ENCODE measurements at regions not wholly inside any gene's neighbourhood (a gene's known extent, or its start where the extent isn't known, plus 50 kb on each side); places are given as distances from the start of the nearest gene placed in this dataset.
A peak's percentile ranks its signal among the peaks of the same experiment; 100 is the strongest.
"Not testable (repeated sequence)": the region's sequence is repeated elsewhere in the genome, so short reads cannot be mapped to it uniquely, and the experiment has no call there.

- FAIRE-seq (no peak), DNase-seq (no peak)
- no peaks in the 10 kb centered on the region for H3K4me1 ChIP-seq (ENCODE audit: control insufficient read depth in 3 of 3, insufficient read depth in 2 of 3, low read depth in 1 of 3, low read length in 2 of 3)
- H3K27me3 ChIP-seq (ENCODE audit: control insufficient read depth in 3 of 3, insufficient read depth in 3 of 3, low read length in 3 of 3) = no peaks in the 10 kb centered on the region
- H3K9me3 ChIP-seq (ENCODE audit: control insufficient read depth in 2 of 2, insufficient read depth in 1 of 2, low read depth in 1 of 2, low read length in 1 of 2) = no peaks in the 10 kb centered on the region
- no peak overlapping the region for H3K4me3 ChIP-seq (ENCODE audit: low read depth in 1 of 3, low read length in 3 of 3)
- no peak overlapping the region for H3K27ac ChIP-seq (ENCODE audit: low read depth in 1 of 3, low read length in 2 of 3)
- no peaks in the 10 kb centered on the region for H3K36me3 ChIP-seq (ENCODE audit: control insufficient read depth in 3 of 3, insufficient read depth in 2 of 3, low read depth in 1 of 3, low read length in 3 of 3)
Measured at GRCh38 chr2:144738749-144739148, 218.8 kb upstream of the ZEB2 start.

- WGBS, 3 donors = 38 to 41% (median 40%) methylated on average over 2 of the region's 2 CpGs
- Histone ChIP-seq H3K36me3 (ENCODE audit: control insufficient read depth in 3 of 3, insufficient read depth in 2 of 3, low read depth in 1 of 3, low read length in 3 of 3) (no peaks in the 10 kb centered on the region), H3K4me1 (ENCODE audit: control insufficient read depth in 3 of 3, insufficient read depth in 2 of 3, low read depth in 1 of 3, low read length in 2 of 3) (no peaks in the 10 kb centered on the region), H3K27me3 (ENCODE audit: control insufficient read depth in 3 of 3, insufficient read depth in 3 of 3, low read length in 3 of 3) (no peaks in the 10 kb centered on the region), H3K9me3 (ENCODE audit: control insufficient read depth in 2 of 2, insufficient read depth in 1 of 2, low read depth in 1 of 2, low read length in 1 of 2) (no peaks in the 10 kb centered on the region), H3K27ac (ENCODE audit: low read depth in 1 of 3, low read length in 2 of 3) (no peak overlapping the region), H3K4me3 (ENCODE audit: low read depth in 1 of 3, low read length in 3 of 3) (no peak overlapping the region)
- FAIRE-seq (no peak), DNase-seq (no peak)
Measured at GRCh38 chr2:144730711-144731110, 210.8 kb upstream of the ZEB2 start.

- H3K36me3 ChIP-seq (ENCODE audit: control insufficient read depth in 3 of 3, insufficient read depth in 2 of 3, low read depth in 1 of 3, low read length in 3 of 3); FAIRE-seq; H3K9me3 ChIP-seq (ENCODE audit: control insufficient read depth in 2 of 2, insufficient read depth in 1 of 2, low read depth in 1 of 2, low read length in 1 of 2); H3K27me3 ChIP-seq (ENCODE audit: control insufficient read depth in 3 of 3, insufficient read depth in 3 of 3, low read length in 3 of 3); H3K4me3 ChIP-seq (ENCODE audit: low read depth in 1 of 3, low read length in 3 of 3); H3K4me1 ChIP-seq (ENCODE audit: control insufficient read depth in 3 of 3, insufficient read depth in 2 of 3, low read depth in 1 of 3, low read length in 2 of 3); H3K27ac ChIP-seq (ENCODE audit: low read depth in 1 of 3, low read length in 2 of 3); DNase-seq: not testable (repeated sequence)
- 34 to 79% (median 36%) methylated on average over 2 of the region's 2 CpGs for WGBS, 3 donors
Measured at GRCh38 chr2:144724460-144724859, 204.5 kb upstream of the ZEB2 start.

- H3K9me3 ChIP-seq (ENCODE audit: control insufficient read depth in 2 of 2, insufficient read depth in 1 of 2, low read depth in 1 of 2, low read length in 1 of 2) = no peaks in the 10 kb centered on the region
- H3K36me3 ChIP-seq (ENCODE audit: control insufficient read depth in 3 of 3, insufficient read depth in 2 of 3, low read depth in 1 of 3, low read length in 3 of 3) = no peaks in the 10 kb centered on the region
- H3K4me3 ChIP-seq (ENCODE audit: low read depth in 1 of 3, low read length in 3 of 3) = no peak overlapping the region
- H3K27ac ChIP-seq (ENCODE audit: low read depth in 1 of 3, low read length in 2 of 3) = no peak overlapping the region
- DNase-seq = no peak
- H3K4me1 ChIP-seq (ENCODE audit: control insufficient read depth in 3 of 3, insufficient read depth in 2 of 3, low read depth in 1 of 3, low read length in 2 of 3) = no peaks in the 10 kb centered on the region
- no peak for FAIRE-seq
- H3K27me3 ChIP-seq (ENCODE audit: control insufficient read depth in 3 of 3, insufficient read depth in 3 of 3, low read length in 3 of 3) = no peaks in the 10 kb centered on the region
Measured at GRCh38 chr2:144718376-144718775, 198.5 kb upstream of the ZEB2 start.

DNA sequence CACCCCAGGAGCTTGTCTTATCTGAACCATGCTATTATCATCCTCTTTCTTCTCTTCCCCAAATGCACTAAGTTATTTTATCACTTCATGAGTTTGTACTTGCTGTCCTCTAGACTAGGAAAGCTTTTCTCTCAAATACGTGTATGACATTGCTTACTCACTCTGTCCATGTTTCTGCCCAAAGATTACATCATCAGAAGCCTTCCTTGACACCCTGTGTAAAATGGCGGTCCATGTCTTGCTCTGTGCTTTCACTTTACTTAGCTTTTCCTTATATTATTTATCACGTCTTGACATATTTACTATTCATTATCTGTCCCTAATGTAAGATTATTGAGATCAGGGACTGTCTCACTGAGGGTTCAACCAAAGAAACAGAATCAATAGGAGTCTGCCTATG, 196.1 kb upstream of the ZEB2 start:
- no peaks in the 10 kb centered on the region for H3K9me3 ChIP-seq (ENCODE audit: control insufficient read depth in 2 of 2, insufficient read depth in 1 of 2, low read depth in 1 of 2, low read length in 1 of 2)

DNA sequence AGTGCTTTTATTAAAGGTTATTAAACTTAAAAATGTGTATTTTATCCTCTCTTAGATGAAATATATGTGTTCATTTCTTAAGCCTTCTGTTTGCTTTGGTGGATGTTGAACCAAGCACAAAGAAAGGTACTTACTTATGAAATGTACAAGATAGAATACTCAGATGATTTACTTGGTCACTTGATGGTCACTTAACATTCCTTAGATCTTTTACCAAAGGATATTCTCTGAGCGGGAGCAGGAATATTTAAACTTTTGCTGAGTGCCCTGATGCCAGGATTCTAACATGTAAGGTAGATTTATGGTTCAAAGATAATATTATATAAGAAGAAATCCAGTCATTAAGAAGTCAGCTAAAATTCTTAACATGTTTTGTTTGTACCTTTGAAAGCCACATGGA, 193.5 kb upstream of the ZEB2 start:
- H3K36me3 ChIP-seq (ENCODE audit: control insufficient read depth in 3 of 3, insufficient read depth in 2 of 3, low read depth in 1 of 3, low read length in 3 of 3) = no peaks in the 10 kb centered on the region
- DNase-seq (no peak), FAIRE-seq (no peak)
- H3K4me3 ChIP-seq (ENCODE audit: low read depth in 1 of 3, low read length in 3 of 3) = no peak overlapping the region
- no peaks in the 10 kb centered on the region for H3K9me3 ChIP-seq (ENCODE audit: control insufficient read depth in 2 of 2, insufficient read depth in 1 of 2, low read depth in 1 of 2, low read length in 1 of 2)
- H3K27me3 ChIP-seq (ENCODE audit: control insufficient read depth in 3 of 3, insufficient read depth in 3 of 3, low read length in 3 of 3) = no peaks in the 10 kb centered on the region
- H3K4me1 ChIP-seq (ENCODE audit: control insufficient read depth in 3 of 3, insufficient read depth in 2 of 3, low read depth in 1 of 3, low read length in 2 of 3) = no peaks in the 10 kb centered on the region
- H3K27ac ChIP-seq (ENCODE audit: low read depth in 1 of 3, low read length in 2 of 3) = no peak overlapping the region
- WGBS, 3 donors = 85 to 91% (median 89%) methylated on average over 1 of the region's 1 CpG

More for the DNA sequence above, 196.1 kb upstream of the ZEB2 start:
- no peaks in the 10 kb centered on the region for H3K4me1 ChIP-seq (ENCODE audit: control insufficient read depth in 3 of 3, insufficient read depth in 2 of 3, low read depth in 1 of 3, low read length in 2 of 3)
- H3K27ac ChIP-seq (ENCODE audit: low read depth in 1 of 3, low read length in 2 of 3) = no peak overlapping the region
- no peak for DNase-seq
- no peak for FAIRE-seq
- WGBS, 3 donors = 76 to 91% (median 84%) methylated on average over 3 of the region's 3 CpGs
- H3K36me3 ChIP-seq (ENCODE audit: control insufficient read depth in 3 of 3, insufficient read depth in 2 of 3, low read depth in 1 of 3, low read length in 3 of 3) = no peaks in the 10 kb centered on the region
- no peak overlapping the region for H3K4me3 ChIP-seq (ENCODE audit: low read depth in 1 of 3, low read length in 3 of 3)
- H3K27me3 ChIP-seq (ENCODE audit: control insufficient read depth in 3 of 3, insufficient read depth in 3 of 3, low read length in 3 of 3) = no peaks in the 10 kb centered on the region

GRCh38 chr2:144712550-144712940, 192.6 kb upstream of the ZEB2 start:
- H3K27me3 ChIP-seq (ENCODE audit: control insufficient read depth in 3 of 3, insufficient read depth in 3 of 3, low read length in 3 of 3) = no peaks in the 10 kb centered on the region
- H3K9me3 ChIP-seq (ENCODE audit: control insufficient read depth in 2 of 2, insufficient read depth in 1 of 2, low read depth in 1 of 2, low read length in 1 of 2) = no peaks in the 10 kb centered on the region
- H3K4me3 ChIP-seq (ENCODE audit: low read depth in 1 of 3, low read length in 3 of 3) = no peak overlapping the region
- 50 to 62% (median 53%) methylated on average over 1 of the region's 1 CpG for WGBS, 3 donors
- H3K36me3 ChIP-seq (ENCODE audit: control insufficient read depth in 3 of 3, insufficient read depth in 2 of 3, low read depth in 1 of 3, low read length in 3 of 3) = no peaks in the 10 kb centered on the region
- no peaks in the 10 kb centered on the region for H3K4me1 ChIP-seq (ENCODE audit: control insufficient read depth in 3 of 3, insufficient read depth in 2 of 3, low read depth in 1 of 3, low read length in 2 of 3)
- H3K27ac ChIP-seq (ENCODE audit: low read depth in 1 of 3, low read length in 2 of 3) = no peak overlapping the region
- DNase-seq (no peak), FAIRE-seq (no peak)

GRCh38 chr2:144711630-144712549, 192.0 kb upstream of the ZEB2 start:
- H3K27me3 ChIP-seq (ENCODE audit: control insufficient read depth in 3 of 3, insufficient read depth in 3 of 3, low read length in 3 of 3) = no peaks in the 10 kb centered on the region
- DNase-seq (no peak), FAIRE-seq (no peak)
- no peak overlapping the region for H3K4me3 ChIP-seq (ENCODE audit: low read depth in 1 of 3, low read length in 3 of 3)
- WGBS, 3 donors = 82 to 92% (median 83%) methylated on average over 7 of the region's 7 CpGs
- no peak overlapping the region for H3K27ac ChIP-seq (ENCODE audit: low read depth in 1 of 3, low read length in 2 of 3)
- H3K36me3 ChIP-seq (ENCODE audit: control insufficient read depth in 3 of 3, insufficient read depth in 2 of 3, low read depth in 1 of 3, low read length in 3 of 3) = no peaks in the 10 kb centered on the region
- no peaks in the 10 kb centered on the region for H3K4me1 ChIP-seq (ENCODE audit: control insufficient read depth in 3 of 3, insufficient read depth in 2 of 3, low read depth in 1 of 3, low read length in 2 of 3)
- H3K9me3 ChIP-seq (ENCODE audit: control insufficient read depth in 2 of 2, insufficient read depth in 1 of 2, low read depth in 1 of 2, low read length in 1 of 2) = no peaks in the 10 kb centered on the region

- Histone ChIP-seq H3K36me3 (ENCODE audit: control insufficient read depth in 3 of 3, insufficient read depth in 2 of 3, low read depth in 1 of 3, low read length in 3 of 3) (no peaks in the 10 kb centered on the region), H3K4me3 (ENCODE audit: low read depth in 1 of 3, low read length in 3 of 3) (no peak overlapping the region), H3K27ac (ENCODE audit: low read depth in 1 of 3, low read length in 2 of 3) (peak overlapping the region in 1 of 3 donors; percentile 26), H3K9me3 (ENCODE audit: control insufficient read depth in 2 of 2, insufficient read depth in 1 of 2, low read depth in 1 of 2, low read length in 1 of 2) (no peaks in the 10 kb centered on the region), H3K27me3 (ENCODE audit: control insufficient read depth in 3 of 3, insufficient read depth in 3 of 3, low read length in 3 of 3) (no peaks in the 10 kb centered on the region), H3K4me1 (ENCODE audit: control insufficient read depth in 3 of 3, insufficient read depth in 2 of 3, low read depth in 1 of 3, low read length in 2 of 3) (no peaks in the 10 kb centered on the region)
- no peak for DNase-seq
- FAIRE-seq = no peak
Measured at GRCh38 chr2:144711084-144711483, 191.2 kb upstream of the ZEB2 start.
